ENCODE measurements at regions not wholly inside any gene's neighbourhood (a gene's known extent, or its start where the extent isn't known, plus 50 kb on each side); places are given as distances from the start of the nearest gene placed in this dataset.

DNA sequence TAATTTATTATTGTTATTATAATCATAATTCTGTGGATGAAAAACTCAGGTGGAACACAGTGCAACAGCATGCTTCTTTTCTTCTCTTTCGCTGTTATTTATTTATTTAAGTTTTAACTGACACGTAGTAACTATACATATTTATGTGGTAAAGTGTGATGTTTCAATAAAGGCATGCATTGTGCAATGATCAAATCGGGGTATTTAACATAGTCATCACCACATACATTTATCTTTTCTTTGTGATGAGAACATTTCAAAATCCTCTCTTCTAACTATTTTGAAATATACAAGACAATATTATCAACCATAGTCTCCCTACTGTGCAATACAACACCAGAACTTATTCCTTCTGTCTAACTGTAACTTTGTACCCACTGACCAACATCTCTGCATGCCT is 152.5 kb upstream of the LYZL1 start:
- intact Hi-C loops (cut with DNase I; ENCODE audit: low total_unique reads), result loop anchor here (10.0 kb wide), 1 partner anchor 482 kb away; no protein-coding TSS in a partner anchor
- TF ChIP-seq POLR2A (IDR thresholded peaks at IDR 0.05), result no peak
- TF ChIP-seq, protein P1, sequence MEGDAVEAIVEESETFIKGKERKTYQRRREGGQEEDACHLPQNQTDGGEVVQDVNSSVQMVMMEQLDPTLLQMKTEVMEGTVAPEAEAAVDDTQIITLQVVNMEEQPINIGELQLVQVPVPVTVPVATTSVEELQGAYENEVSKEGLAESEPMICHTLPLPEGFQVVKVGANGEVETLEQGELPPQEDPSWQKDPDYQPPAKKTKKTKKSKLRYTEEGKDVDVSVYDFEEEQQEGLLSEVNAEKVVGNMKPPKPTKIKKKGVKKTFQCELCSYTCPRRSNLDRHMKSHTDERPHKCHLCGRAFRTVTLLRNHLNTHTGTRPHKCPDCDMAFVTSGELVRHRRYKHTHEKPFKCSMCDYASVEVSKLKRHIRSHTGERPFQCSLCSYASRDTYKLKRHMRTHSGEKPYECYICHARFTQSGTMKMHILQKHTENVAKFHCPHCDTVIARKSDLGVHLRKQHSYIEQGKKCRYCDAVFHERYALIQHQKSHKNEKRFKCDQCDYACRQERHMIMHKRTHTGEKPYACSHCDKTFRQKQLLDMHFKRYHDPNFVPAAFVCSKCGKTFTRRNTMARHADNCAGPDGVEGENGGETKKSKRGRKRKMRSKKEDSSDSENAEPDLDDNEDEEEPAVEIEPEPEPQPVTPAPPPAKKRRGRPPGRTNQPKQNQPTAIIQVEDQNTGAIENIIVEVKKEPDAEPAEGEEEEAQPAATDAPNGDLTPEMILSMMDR (IDR thresholded peaks at IDR 0.05), result no peak
- H3K4me3 ChIP-seq (ENCODE audit: low read depth, poor library complexity, severe bottlenecking), result no peak overlapping the region
- WGBS, 2 donors, result 70 to 71% methylated on average over 3 of the region's 3 CpGs
- DNase-seq (ENCODE audit: low spot score in 2 of 2), result no peak

DNA sequence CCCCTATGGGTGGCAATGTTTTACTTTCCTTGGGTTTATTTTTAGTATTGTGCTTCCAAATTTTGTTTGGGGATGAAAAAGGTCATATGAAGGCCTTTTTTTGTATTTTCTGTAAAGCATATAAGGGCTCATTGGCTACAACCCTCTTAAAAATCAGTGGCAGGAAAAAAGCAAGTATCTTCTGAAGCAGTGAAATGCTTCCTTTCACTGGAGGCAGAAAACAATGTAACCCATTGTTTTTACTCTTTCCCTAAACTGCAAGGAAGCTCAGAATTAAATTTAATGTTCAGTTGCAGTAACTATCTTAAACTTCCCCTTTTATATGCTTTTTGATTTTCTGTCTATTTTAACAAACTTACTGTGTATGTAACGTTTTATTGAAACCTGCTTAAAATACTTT is 148.7 kb upstream of the LYZL1 start:
- TF ChIP-seq, protein P1 (IDR thresholded peaks at IDR 0.05), result no peak
- TF ChIP-seq POLR2A (IDR thresholded peaks at IDR 0.05), result no peak
- intact Hi-C loops (cut with DNase I; ENCODE audit: low total_unique reads), result no loop called here
- H3K4me3 ChIP-seq (ENCODE audit: low read depth, poor library complexity, severe bottlenecking), result no peak overlapping the region
- 29 to 50% methylated on average over 1 of the region's 1 CpG for WGBS, 2 donors
- no peak for DNase-seq (ENCODE audit: low spot score in 2 of 2)

DNA sequence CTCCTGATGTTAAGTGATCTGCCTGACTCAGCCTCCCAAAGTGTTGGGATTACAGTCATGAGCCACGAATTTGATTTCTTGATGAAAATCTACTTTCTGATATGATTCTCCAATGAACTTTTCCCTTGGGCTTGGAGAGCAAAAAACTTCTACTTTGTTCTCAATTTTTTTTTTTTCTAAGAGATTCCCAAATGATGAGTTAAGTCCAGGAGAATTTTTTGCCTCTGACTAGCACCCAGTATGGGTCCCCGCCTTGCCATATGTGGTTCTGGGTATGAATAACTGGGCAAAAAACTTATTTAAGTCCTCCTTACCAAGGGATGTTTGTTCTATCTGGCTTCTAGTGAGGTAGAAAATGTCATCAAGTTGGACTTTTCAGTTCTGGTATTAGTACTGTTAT is 147.9 kb upstream of the LYZL1 start:
- intact Hi-C loops (cut with DNase I; ENCODE audit: low total_unique reads), result no loop called here
- 57 to 72% methylated on average over 2 of the region's 2 CpGs for WGBS, 2 donors

GRCh38 chr10:29141761-29142160 is 147.1 kb upstream of the LYZL1 start:
- no peak for DNase-seq (ENCODE audit: low spot score in 2 of 2)
- intact Hi-C loops (cut with DNase I; ENCODE audit: low total_unique reads), result no loop called here
- TF ChIP-seq, protein P1 (IDR thresholded peaks at IDR 0.05), result no peak
- no peak for TF ChIP-seq POLR2A (IDR thresholded peaks at IDR 0.05)
- no peak overlapping the region for H3K4me3 ChIP-seq (ENCODE audit: low read depth, poor library complexity, severe bottlenecking)

More for the DNA sequence above, 147.9 kb upstream of the LYZL1 start:
- DNase-seq (ENCODE audit: low spot score in 2 of 2), result no peak
- no peak overlapping the region for H3K4me3 ChIP-seq (ENCODE audit: low read depth, poor library complexity, severe bottlenecking)
- TF ChIP-seq POLR2A (IDR thresholded peaks at IDR 0.05), result no peak
- TF ChIP-seq, protein P1 (IDR thresholded peaks at IDR 0.05), result no peak

- no peak for TF ChIP-seq POLR2A (IDR thresholded peaks at IDR 0.05)
- TF ChIP-seq, protein P1 (IDR thresholded peaks at IDR 0.05), result no peak
- DNase-seq (ENCODE audit: low spot score in 2 of 2), result no peak
Measured at GRCh38 chr10:29142516-29143314, 146.2 kb upstream of the LYZL1 start.

GRCh38 chr10:29144126-29144525 is 144.7 kb upstream of the LYZL1 start:
- no peak for DNase-seq (ENCODE audit: low spot score in 2 of 2)
- 70 to 81% methylated on average over 2 of the region's 2 CpGs for WGBS, 2 donors
- intact Hi-C loops (cut with DNase I; ENCODE audit: low total_unique reads), result no loop called here
- no peak overlapping the region for H3K4me3 ChIP-seq (ENCODE audit: low read depth, poor library complexity, severe bottlenecking)
- TF ChIP-seq, protein P1 (IDR thresholded peaks at IDR 0.05), result no peak
- no peak for TF ChIP-seq POLR2A (IDR thresholded peaks at IDR 0.05)

More at GRCh38 chr10:29142516-29143314, 146.2 kb upstream of the LYZL1 start:
- no peak overlapping the region for H3K4me3 ChIP-seq (ENCODE audit: low read depth, poor library complexity, severe bottlenecking)
- 71 to 79% methylated on average over 25 to 29 of the region's 29 CpGs for WGBS, 2 donors
- intact Hi-C loops (cut with DNase I; ENCODE audit: low total_unique reads), result no loop called here

Data from lower leg skin (tissue), 4 donors.